Liver (tissue), 7 donors: ENCODE measurements at regions not wholly inside any gene's neighbourhood (a gene's known extent, or its start where the extent isn't known, plus 50 kb on each side); places are given as distances from the start of the nearest gene placed in this dataset.

ENCODE experiments used
- DNase-seq: peaks from one replicate; pipeline ENCODE4 v3.0.0-alpha.2; 2017; ENCODE audit warnings: low spot score
- H3K27ac ChIP-seq, 2 donors: one replicate each; pipeline ENCODE4 v1.7.0; 2013; ENCODE audit warnings: inconsistent platforms in 2 of 2, low read length in 2 of 2, control low read depth in 1 of 2, low read depth in 1 of 2, mild to moderate bottlenecking in 1 of 2
- H3K27me3 ChIP-seq, 4 donors: one replicate each; pipeline versions ENCODE4 v1.6.1 to v1.7.0; 2013; ENCODE audit warnings: low read length in 3 of 4, inconsistent platforms in 1 of 4, mild to moderate bottlenecking in 1 of 4, moderate library complexity in 1 of 4; ENCODE audit not compliant: control insufficient read depth in 4 of 4, insufficient read depth in 4 of 4
- H3K36me3 ChIP-seq, 4 donors: one replicate each; pipeline versions ENCODE4 v1.6.1 to v1.7.0; 2013; ENCODE audit warnings: low read length in 3 of 4, mild to moderate bottlenecking in 3 of 4, low read depth in 1 of 4, moderate library complexity in 1 of 4; ENCODE audit not compliant: control insufficient read depth in 4 of 4, insufficient read depth in 3 of 4
- H3K4me1 ChIP-seq, 4 donors: one replicate each; pipeline versions ENCODE4 v1.6.1 to v1.7.0; 2013; ENCODE audit warnings: low read length in 3 of 4, mild to moderate bottlenecking in 3 of 4, moderate library complexity in 1 of 4; ENCODE audit not compliant: control insufficient read depth in 4 of 4, insufficient read depth in 4 of 4
- H3K4me3 ChIP-seq, 3 donors: one replicate each; pipeline versions ENCODE4 v1.6.1 to v1.7.0; 2013; ENCODE audit warnings: low read length in 3 of 3, control low read depth in 1 of 3, low read depth in 1 of 3, mild to moderate bottlenecking in 1 of 3
- H3K9ac ChIP-seq, 2 donors: one replicate each; pipeline ENCODE4 v1.7.0; 2013; ENCODE audit warnings: low read length in 2 of 2, mild to moderate bottlenecking in 2 of 2, moderate library complexity in 2 of 2, control low read depth in 1 of 2, low read depth in 1 of 2
- H3K9me3 ChIP-seq, 4 donors: one replicate each; pipeline versions ENCODE4 v1.6.1 to v1.7.0; 2013; ENCODE audit warnings: low read length in 3 of 4; ENCODE audit not compliant: control insufficient read depth in 4 of 4
- ATF3 ChIP-seq: IDR thresholded peaks from 2 replicates; pipeline ENCODE4 v1.6.1; 2016; ENCODE audit warnings: antibody characterized with exemption
- EGR1 ChIP-seq, 2 donors: IDR thresholded peaks; 2 replicates each; pipeline ENCODE4 v1.6.1; 2016 to 2018; ENCODE audit warnings: antibody characterized with exemption in 2 of 2, low read depth in 2 of 2
- FOXA1 ChIP-seq: IDR thresholded peaks from 2 replicates; pipeline ENCODE4 v1.6.1; 2016; ENCODE audit warnings: antibody characterized with exemption
- FOXA2 ChIP-seq: IDR thresholded peaks from 2 replicates; pipeline ENCODE4 v1.6.1; 2016; ENCODE audit warnings: antibody characterized with exemption
- GABPA ChIP-seq, 2 donors: IDR thresholded peaks in 1 of 2; conservative IDR thresholded peaks in 1 of 2; 2 replicates each; pipeline ENCODE4 v1.6.1; 2016; ENCODE audit warnings: antibody characterized with exemption in 2 of 2, mild to moderate bottlenecking in 1 of 2, moderate library complexity in 1 of 2
- HNF4A ChIP-seq, 2 donors: conservative IDR thresholded peaks; 2 replicates each; pipeline ENCODE4 v1.6.1; 2016; ENCODE audit warnings: antibody characterized with exemption in 2 of 2, mild to moderate bottlenecking in 2 of 2
- HNF4G ChIP-seq: IDR thresholded peaks from 2 replicates; pipeline ENCODE4 v1.6.1; 2016; ENCODE audit warnings: antibody characterized with exemption
- JUND ChIP-seq, 2 donors: IDR thresholded peaks; 2 replicates each; pipeline ENCODE4 v1.6.1; 2016; ENCODE audit warnings: antibody characterized with exemption in 2 of 2
- RAD21 ChIP-seq, 2 donors: IDR thresholded peaks; 2 replicates each; pipeline ENCODE4 v1.6.1; 2016; ENCODE audit warnings: antibody characterized with exemption in 2 of 2, mild to moderate bottlenecking in 2 of 2
- RXRA ChIP-seq, 2 donors: IDR thresholded peaks; 2 replicates each; pipeline ENCODE4 v1.6.1; 2017 to 2018; ENCODE audit warnings: antibody characterized with exemption in 2 of 2, mild to moderate bottlenecking in 1 of 2
- SP1 ChIP-seq: IDR thresholded peaks from 2 replicates; pipeline ENCODE4 v1.6.1; 2018; ENCODE audit warnings: antibody characterized with exemption, mild to moderate bottlenecking
- TAF1 ChIP-seq: conservative IDR thresholded peaks from 2 replicates; pipeline ENCODE4 v1.6.1; 2016; ENCODE audit warnings: antibody characterized with exemption, mild to moderate bottlenecking
- YY1 ChIP-seq: IDR thresholded peaks from 2 replicates; pipeline ENCODE4 v1.6.1; 2016; ENCODE audit warnings: antibody characterized with exemption, mild to moderate bottlenecking
- ZBTB33 ChIP-seq: IDR thresholded peaks from 2 replicates; pipeline ENCODE4 v1.6.1; 2016; ENCODE audit warnings: antibody characterized with exemption
- WGBS: extraction: QIAGEN DNeasy Blood & Tissue Kit; methylation state at CpG from one replicate; pipeline ENCODE4 v1.1.7; 2013; 5-methylcytosine and 5-hydroxymethylcytosine counted together
- TF ChIP-seq, protein P1 (sequence below): IDR thresholded peaks from 2 replicates; pipeline ENCODE4 v1.6.1; 2016; ENCODE audit warnings: antibody characterized with exemption, mild to moderate bottlenecking
- donor health status: healthy.
- donor health status: healthy.
- donor health status: healthy.
- donor health status: healthy.

DNA sequence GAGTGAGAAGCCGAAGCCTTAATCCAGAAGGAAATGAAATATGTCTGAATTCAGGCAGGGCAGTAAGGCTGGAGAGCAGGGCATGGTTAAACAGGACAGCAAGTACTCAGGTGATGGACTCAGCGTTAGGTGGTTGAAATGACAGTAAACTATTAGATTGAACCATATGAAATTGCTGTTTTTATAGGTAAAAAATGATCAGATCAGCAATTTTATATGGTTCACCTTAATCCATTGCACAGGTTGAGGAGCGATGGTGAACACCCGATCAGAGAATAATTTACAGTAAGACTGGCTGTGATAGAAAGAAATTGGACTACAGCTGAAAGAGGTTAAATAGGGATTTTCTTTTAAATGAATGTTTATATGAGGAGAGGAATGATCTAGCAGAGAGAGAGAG lies 56.6 kb downstream of the TTC6 start:
- H3K9me3 ChIP-seq, result no peaks in the 10 kb centered on the region
- H3K27ac ChIP-seq, result no peak overlapping the region
- H3K4me1 ChIP-seq, result peaks cover 0 to 8% (median 2%) of the 10 kb centered on the region in 4 donors
- 95% methylated on average over 4 of the region's 4 CpGs for WGBS
- H3K36me3 ChIP-seq, result no peaks in the 10 kb centered on the region
- no peaks in the 10 kb centered on the region for H3K27me3 ChIP-seq
- no peak overlapping the region for H3K4me3 ChIP-seq
- no peak overlapping the region for H3K9ac ChIP-seq
- TF ChIP-seq FOXA2 (no peak), RXRA (IDR thresholded peaks at IDR 0.05) (no peak), JUND (IDR thresholded peaks at IDR 0.05) (no peak), ZBTB33 (no peak), HNF4A (conservative IDR thresholded peaks at IDR 0.05) (no peak), TAF1 (no peak), FOXA1 (no peak), ATF3 (no peak), EGR1 (IDR thresholded peaks at IDR 0.05; ENCODE audit: low read depth in 2 of 2) (no peak), GABPA (IDR thresholded peaks at IDR 0.05 in 1 of 2, conservative IDR thresholded peaks at IDR 0.05 in 1 of 2) (no peak), YY1 (no peak), HNF4G (no peak), RAD21 (IDR thresholded peaks at IDR 0.05) (no peak)
- TF ChIP-seq, protein P1, sequence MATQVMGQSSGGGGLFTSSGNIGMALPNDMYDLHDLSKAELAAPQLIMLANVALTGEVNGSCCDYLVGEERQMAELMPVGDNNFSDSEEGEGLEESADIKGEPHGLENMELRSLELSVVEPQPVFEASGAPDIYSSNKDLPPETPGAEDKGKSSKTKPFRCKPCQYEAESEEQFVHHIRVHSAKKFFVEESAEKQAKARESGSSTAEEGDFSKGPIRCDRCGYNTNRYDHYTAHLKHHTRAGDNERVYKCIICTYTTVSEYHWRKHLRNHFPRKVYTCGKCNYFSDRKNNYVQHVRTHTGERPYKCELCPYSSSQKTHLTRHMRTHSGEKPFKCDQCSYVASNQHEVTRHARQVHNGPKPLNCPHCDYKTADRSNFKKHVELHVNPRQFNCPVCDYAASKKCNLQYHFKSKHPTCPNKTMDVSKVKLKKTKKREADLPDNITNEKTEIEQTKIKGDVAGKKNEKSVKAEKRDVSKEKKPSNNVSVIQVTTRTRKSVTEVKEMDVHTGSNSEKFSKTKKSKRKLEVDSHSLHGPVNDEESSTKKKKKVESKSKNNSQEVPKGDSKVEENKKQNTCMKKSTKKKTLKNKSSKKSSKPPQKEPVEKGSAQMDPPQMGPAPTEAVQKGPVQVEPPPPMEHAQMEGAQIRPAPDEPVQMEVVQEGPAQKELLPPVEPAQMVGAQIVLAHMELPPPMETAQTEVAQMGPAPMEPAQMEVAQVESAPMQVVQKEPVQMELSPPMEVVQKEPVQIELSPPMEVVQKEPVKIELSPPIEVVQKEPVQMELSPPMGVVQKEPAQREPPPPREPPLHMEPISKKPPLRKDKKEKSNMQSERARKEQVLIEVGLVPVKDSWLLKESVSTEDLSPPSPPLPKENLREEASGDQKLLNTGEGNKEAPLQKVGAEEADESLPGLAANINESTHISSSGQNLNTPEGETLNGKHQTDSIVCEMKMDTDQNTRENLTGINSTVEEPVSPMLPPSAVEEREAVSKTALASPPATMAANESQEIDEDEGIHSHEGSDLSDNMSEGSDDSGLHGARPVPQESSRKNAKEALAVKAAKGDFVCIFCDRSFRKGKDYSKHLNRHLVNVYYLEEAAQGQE, result no peak
- DNase-seq, result no peak

DNA sequence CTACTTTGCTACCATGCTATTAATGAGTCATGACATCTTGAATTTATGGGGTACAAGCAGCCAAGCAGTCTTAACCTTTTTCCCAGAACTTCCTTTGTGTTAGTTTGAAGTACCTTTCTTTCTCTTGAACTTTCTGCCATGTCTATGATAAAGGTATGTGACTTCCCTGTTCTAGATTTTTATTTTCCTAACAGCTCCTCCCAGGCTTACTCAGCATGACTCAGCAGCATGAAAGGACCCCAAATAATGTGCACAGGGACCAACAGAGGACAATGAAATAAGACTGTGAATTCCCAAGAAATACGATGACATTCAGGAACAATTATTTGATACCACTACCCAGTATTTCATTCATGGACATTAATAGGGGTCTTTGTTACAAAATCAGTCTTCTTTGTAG lies 60.0 kb downstream of the TTC6 start:
- H3K4me3 ChIP-seq, result no peak overlapping the region
- DNase-seq, result no peak
- H3K27me3 ChIP-seq, result no peaks in the 10 kb centered on the region
- H3K9ac ChIP-seq, result no peak overlapping the region
- 94% methylated on average over 1 of the region's 1 CpG for WGBS
- no peaks in the 10 kb centered on the region for H3K9me3 ChIP-seq
- no peak for TF ChIP-seq ZBTB33
- TF ChIP-seq FOXA1, result no peak
- TF ChIP-seq FOXA2, result no peak
- TF ChIP-seq RXRA (IDR thresholded peaks at IDR 0.05), result no peak
- TF ChIP-seq SP1, result no peak
- no peak for TF ChIP-seq EGR1 (IDR thresholded peaks at IDR 0.05; ENCODE audit: low read depth in 2 of 2)
- TF ChIP-seq RAD21 (IDR thresholded peaks at IDR 0.05), result no peak
- peaks cover 0 to 2% (median 0%) of the 10 kb centered on the region in 4 donors for H3K4me1 ChIP-seq
- no peak overlapping the region for H3K27ac ChIP-seq
- no peaks in the 10 kb centered on the region for H3K36me3 ChIP-seq
